Activated CD4-positive, alpha-beta T cell treated with anti-CD3 and anti-CD28 coated beads, Interleukin-10, Interleukin-2, amounts not matched to agents 100 ng/mL and 50 ng/mL, durations not matched to agents 16 hours and 8 hours (primary cell): ENCODE measurements at regions not wholly inside any gene's neighbourhood (a gene's known extent, or its start where the extent isn't known, plus 50 kb on each side); places are given as distances from the start of the nearest gene placed in this dataset.
A peak's percentile ranks its signal among the peaks of the same experiment; 100 is the strongest.

ENCODE experiments used
- DNase-seq: peaks from one replicate; pipeline ENCODE4 v3.0.0-alpha.2; 2020

- peak; percentile 54 for DNase-seq
These were observed 51.3 kb downstream of the GADD45G start for GRCh38 chr9:89655990-89656657.

GRCh38 chr9:89657295-89657694, 52.5 kb downstream of the GADD45G start:
- DNase-seq = no peak

- peak; percentile 70 for DNase-seq
These were observed 53.0 kb downstream of the GADD45G start for GRCh38 chr9:89657765-89658164.

- DNase-seq = no peak
These were observed 53.6 kb downstream of the GADD45G start for GRCh38 chr9:89658401-89658800.

GRCh38 chr9:89658931-89659330, 54.1 kb downstream of the GADD45G start:
- no peak for DNase-seq

- no peak for DNase-seq
These were observed 54.7 kb downstream of the GADD45G start for GRCh38 chr9:89659473-89659872.

- DNase-seq = no peak
These were observed 55.3 kb downstream of the GADD45G start for GRCh38 chr9:89659891-89660685.

GRCh38 chr9:89661391-89661949, 56.7 kb downstream of the GADD45G start:
- DNase-seq = no peak

GRCh38 chr9:89661956-89662717, 57.3 kb downstream of the GADD45G start:
- no peak for DNase-seq

- no peak for DNase-seq
These were observed 58.2 kb downstream of the GADD45G start for GRCh38 chr9:89662718-89663613.

- DNase-seq = no peak
These were observed 58.8 kb downstream of the GADD45G start for GRCh38 chr9:89663614-89663970.

GRCh38 chr9:89664010-89664409, 59.2 kb downstream of the GADD45G start:
- no peak for DNase-seq

- no peak for DNase-seq
These were observed 60.1 kb downstream of the GADD45G start for GRCh38 chr9:89664896-89665329.

- no peak for DNase-seq
These were observed 61.6 kb downstream of the GADD45G start for GRCh38 chr9:89666364-89666763.

- DNase-seq = no peak
These were observed 62.1 kb downstream of the GADD45G start for GRCh38 chr9:89666950-89667349.

GRCh38 chr9:89667726-89668125, 62.9 kb downstream of the GADD45G start:
- DNase-seq = no peak

- no peak for DNase-seq
These were observed 63.5 kb downstream of the GADD45G start for GRCh38 chr9:89668216-89668865.

- no peak for DNase-seq
These were observed 64.0 kb downstream of the GADD45G start for GRCh38 chr9:89668866-89669246.

- no peak for DNase-seq
These were observed 64.6 kb downstream of the GADD45G start for GRCh38 chr9:89669361-89669842.

- no peak for DNase-seq
These were observed 65.3 kb downstream of the GADD45G start for GRCh38 chr9:89670114-89670513.

GRCh38 chr9:89670801-89671434, 66.1 kb downstream of the GADD45G start:
- DNase-seq = no peak
